ENCODE measurements at regions not wholly inside any gene's neighbourhood (a gene's known extent, or its start where the extent isn't known, plus 50 kb on each side); places are given as distances from the start of the nearest gene placed in this dataset.
"Not testable (repeated sequence)": the region's sequence is repeated elsewhere in the genome, so short reads cannot be mapped to it uniquely, and the experiment has no call there.

DNA sequence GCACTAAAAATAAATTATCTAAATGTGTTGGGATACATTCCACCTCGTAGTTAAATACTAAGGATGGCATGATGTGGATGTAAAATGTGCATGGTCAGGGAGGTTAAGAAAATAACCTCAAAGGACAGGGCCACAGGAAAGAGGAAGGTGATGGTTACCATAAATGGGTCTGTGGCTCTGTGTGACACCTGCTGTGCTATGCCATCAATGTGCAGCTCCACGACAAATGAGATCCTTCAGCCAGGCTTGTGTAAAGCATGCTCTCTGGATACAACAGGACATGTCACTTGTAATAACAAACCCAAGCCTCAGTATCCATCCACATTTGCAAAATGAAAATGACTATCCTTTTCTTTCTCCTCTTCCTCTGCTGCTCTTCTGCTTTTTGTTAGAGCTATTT lies 456.7 kb upstream of the RASGRP1 start:
- Histone ChIP-seq H3K4me3 (ENCODE audit: low read depth, low read length) (no peak overlapping the region), H3K9ac (ENCODE audit: low read depth, low read length) (no peak overlapping the region)

DNA sequence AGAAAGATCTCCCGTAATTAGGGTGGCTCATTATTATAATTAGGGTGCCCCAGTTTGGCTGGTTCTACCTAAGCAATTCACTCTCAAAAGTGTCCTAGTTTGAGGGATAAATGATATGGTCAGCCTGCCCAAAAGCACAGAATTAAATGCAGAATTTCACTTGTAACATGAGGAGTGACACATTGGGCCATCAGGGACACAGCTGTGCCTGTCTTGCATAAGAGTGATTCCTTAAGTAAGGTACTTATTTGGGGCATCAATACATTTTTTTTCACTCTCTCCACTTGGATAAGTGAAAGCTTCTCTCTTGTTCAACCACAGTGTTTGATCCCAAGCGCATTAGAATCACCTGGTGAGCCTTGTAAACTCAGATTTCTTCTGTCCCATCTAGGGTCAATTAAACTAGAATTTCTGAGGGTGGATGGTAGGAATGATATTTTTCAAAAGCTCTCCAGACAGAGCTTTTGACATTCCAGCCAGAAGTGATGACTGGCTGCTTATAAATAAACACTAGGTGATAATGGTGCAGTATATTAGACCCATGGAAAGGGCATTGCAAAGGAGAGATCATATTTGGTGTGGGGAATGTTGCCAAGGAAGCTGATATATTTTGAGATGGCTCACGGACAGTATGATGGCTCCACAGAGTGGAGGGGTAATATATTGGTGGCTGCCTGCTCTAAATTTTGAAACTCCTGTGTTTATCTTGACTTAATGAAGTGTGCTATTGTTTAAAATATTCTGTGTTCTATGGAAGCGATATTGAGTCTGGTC lies 458.1 kb upstream of the RASGRP1 start:
- Histone ChIP-seq H3K4me3 (ENCODE audit: low read depth, low read length) (no peak overlapping the region), H3K4me1 (ENCODE audit: control insufficient read depth, insufficient read depth, low read length) (peaks cover 3% of the 10 kb centered on the region), H3K9ac (ENCODE audit: low read depth, low read length) (no peak overlapping the region), H3K27me3 (ENCODE audit: control insufficient read depth, insufficient read depth, low read length) (no peaks in the 10 kb centered on the region), H3K9me3 (ENCODE audit: control insufficient read depth, insufficient read depth, low read length) (no peaks in the 10 kb centered on the region), H3K36me3 (ENCODE audit: control insufficient read depth, insufficient read depth, low read length) (no peaks in the 10 kb centered on the region)

More for the DNA sequence above, 456.7 kb upstream of the RASGRP1 start:
- Histone ChIP-seq H3K9me3 (ENCODE audit: control insufficient read depth, insufficient read depth, low read length) (no peaks in the 10 kb centered on the region), H3K36me3 (ENCODE audit: control insufficient read depth, insufficient read depth, low read length) (no peaks in the 10 kb centered on the region), H3K4me1 (ENCODE audit: control insufficient read depth, insufficient read depth, low read length) (peaks cover 5% of the 10 kb centered on the region), H3K27me3 (ENCODE audit: control insufficient read depth, insufficient read depth, low read length) (no peaks in the 10 kb centered on the region)

DNA sequence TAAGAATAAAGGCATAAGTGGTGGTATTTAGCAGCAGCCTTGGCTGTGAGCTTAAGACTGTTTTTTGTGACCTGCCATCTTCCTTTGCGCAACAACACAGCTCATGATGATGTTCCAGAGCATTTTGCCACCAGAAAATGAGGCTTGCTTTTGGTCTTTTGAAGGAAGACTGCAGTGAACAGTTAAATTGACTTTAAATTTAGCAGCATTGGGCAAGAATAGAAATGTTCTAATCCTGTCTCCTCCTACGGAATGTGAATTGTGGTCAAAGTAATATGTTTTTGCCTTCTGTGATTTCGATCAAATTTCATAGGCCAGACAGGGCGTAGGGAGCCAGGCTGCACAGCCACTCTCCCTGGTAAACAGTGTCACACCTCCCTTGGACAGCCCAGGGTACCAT lies 460.7 kb upstream of the RASGRP1 start:
- Histone ChIP-seq H3K9me3 (ENCODE audit: control insufficient read depth, insufficient read depth, low read length) (no peaks in the 10 kb centered on the region), H3K4me1 (ENCODE audit: control insufficient read depth, insufficient read depth, low read length) (peaks cover 3% of the 10 kb centered on the region), H3K4me3 (ENCODE audit: low read depth, low read length) (no peak overlapping the region), H3K27me3 (ENCODE audit: control insufficient read depth, insufficient read depth, low read length) (no peaks in the 10 kb centered on the region), H3K9ac (ENCODE audit: low read depth, low read length) (no peak overlapping the region), H3K36me3 (ENCODE audit: control insufficient read depth, insufficient read depth, low read length) (no peaks in the 10 kb centered on the region)

DNA sequence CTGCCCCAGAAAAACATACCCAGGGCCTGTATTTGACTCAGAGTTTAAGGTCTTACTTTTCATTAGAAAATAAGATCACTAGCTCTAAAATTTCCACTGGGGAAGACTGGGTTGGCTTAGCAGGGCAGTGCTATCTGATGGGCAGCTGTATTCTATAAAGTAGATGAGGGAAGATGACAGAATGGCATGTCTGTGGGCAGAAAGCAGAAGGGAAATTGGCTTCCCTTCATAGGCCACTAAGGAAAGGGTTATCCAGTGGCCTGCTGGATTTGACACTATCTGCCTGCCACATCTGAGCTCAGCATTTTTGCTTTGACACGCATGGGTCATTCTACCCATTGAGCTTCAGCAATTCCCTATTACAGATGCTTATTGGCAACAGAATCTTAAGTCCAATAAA lies 461.3 kb upstream of the RASGRP1 start:
- peaks cover 3% of the 10 kb centered on the region for H3K4me1 ChIP-seq (ENCODE audit: control insufficient read depth, insufficient read depth, low read length)

DNA sequence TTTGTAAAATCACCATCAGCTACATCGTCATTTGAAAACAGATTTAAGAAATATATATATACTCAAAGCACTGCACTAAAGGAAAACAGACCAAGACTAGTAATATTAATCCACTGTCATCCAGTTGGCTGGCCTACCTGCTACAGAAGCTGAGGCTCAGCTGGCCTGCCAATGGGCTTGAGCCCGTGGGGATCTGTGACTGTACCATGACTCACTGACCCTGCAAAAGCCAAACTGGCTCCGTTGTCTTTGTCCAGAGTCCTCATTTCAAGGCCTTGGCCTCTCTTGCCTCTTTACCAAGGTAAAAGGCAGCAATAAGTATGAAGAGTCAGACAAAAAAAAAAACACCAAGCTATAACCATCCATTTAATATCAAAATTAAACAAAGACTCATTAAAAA lies 463.5 kb upstream of the RASGRP1 start:
- no peaks in the 10 kb centered on the region for H3K9me3 ChIP-seq (ENCODE audit: control insufficient read depth, insufficient read depth, low read length)

More for the DNA sequence above, 461.3 kb upstream of the RASGRP1 start:
- Histone ChIP-seq H3K4me3 (ENCODE audit: low read depth, low read length) (no peak overlapping the region), H3K9ac (ENCODE audit: low read depth, low read length) (no peak overlapping the region), H3K27me3 (ENCODE audit: control insufficient read depth, insufficient read depth, low read length) (no peaks in the 10 kb centered on the region), H3K9me3 (ENCODE audit: control insufficient read depth, insufficient read depth, low read length) (no peaks in the 10 kb centered on the region), H3K36me3 (ENCODE audit: control insufficient read depth, insufficient read depth, low read length) (no peaks in the 10 kb centered on the region)

DNA sequence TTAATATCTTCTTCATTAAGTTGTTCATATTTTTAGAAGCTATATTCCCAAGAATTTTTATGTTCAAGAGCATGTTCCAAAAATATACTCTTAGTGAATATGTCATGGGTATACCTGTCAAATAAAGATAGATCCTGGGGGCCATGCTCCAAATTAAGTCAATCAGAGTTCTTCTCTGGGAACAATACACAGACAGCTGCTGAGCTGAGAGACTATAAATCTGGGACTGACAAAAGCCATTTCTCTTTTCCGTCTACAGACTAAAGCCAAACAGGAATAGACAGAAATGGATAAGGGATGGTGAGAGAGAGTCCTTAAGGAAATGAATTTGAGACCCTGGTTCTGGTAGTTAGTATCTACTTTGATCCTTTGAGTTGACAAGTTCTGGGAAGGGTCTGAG lies 465.1 kb upstream of the RASGRP1 start:
- Histone ChIP-seq H3K9me3 (ENCODE audit: control insufficient read depth, insufficient read depth, low read length) (no peaks in the 10 kb centered on the region), H3K4me3 (ENCODE audit: low read depth, low read length) (no peak overlapping the region), H3K9ac (ENCODE audit: low read depth, low read length) (no peak overlapping the region), H3K36me3 (ENCODE audit: control insufficient read depth, insufficient read depth, low read length) (no peaks in the 10 kb centered on the region), H3K4me1 (ENCODE audit: control insufficient read depth, insufficient read depth, low read length) (no peaks in the 10 kb centered on the region), H3K27me3 (ENCODE audit: control insufficient read depth, insufficient read depth, low read length) (no peaks in the 10 kb centered on the region)

More for the DNA sequence above, 463.5 kb upstream of the RASGRP1 start:
- no peak overlapping the region for H3K4me3 ChIP-seq (ENCODE audit: low read depth, low read length)
- peaks cover 3% of the 10 kb centered on the region for H3K4me1 ChIP-seq (ENCODE audit: control insufficient read depth, insufficient read depth, low read length)
- H3K36me3 ChIP-seq (ENCODE audit: control insufficient read depth, insufficient read depth, low read length), result no peaks in the 10 kb centered on the region
- no peaks in the 10 kb centered on the region for H3K27me3 ChIP-seq (ENCODE audit: control insufficient read depth, insufficient read depth, low read length)
- H3K9ac ChIP-seq (ENCODE audit: low read depth, low read length), result no peak overlapping the region

DNA sequence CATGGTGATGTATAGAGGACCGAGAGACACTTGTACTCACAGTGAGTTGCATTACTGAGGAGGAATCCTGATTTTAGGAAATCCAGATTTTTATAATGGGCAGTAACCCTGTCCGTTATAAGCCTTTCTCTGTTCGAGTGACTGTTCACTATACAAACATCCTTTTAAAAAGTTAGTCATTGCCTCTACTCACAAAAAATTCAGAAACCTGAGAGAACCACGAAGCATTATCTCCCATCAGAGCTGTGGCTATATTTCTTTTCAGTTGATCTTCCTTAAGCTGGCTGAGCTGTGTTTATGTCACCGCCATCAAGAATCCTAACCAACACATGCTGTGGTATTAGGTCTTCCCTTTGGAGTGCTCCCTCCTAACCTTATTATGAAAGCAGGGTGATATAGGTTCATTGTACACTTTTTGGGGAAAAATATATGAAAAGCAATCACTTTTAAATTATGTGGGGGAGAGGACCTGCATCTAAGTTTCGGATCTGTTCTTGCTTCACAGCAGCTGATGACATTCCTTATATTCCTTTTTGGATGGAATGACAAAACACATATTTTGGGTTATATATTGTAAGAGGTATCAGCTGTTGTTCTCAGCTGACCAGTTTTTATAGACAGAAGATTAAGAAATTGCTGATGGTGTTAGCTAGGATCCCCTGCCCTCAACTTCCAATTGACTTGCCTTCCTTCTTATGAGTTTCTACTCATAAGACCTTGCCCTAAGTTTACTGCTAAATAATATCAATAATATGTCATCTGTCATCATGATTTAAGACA lies 465.9 kb upstream of the RASGRP1 start:
- H3K36me3 ChIP-seq (ENCODE audit: control insufficient read depth, insufficient read depth, low read length), result no peaks in the 10 kb centered on the region
- no peak overlapping the region for H3K4me3 ChIP-seq (ENCODE audit: low read depth, low read length)
- H3K27me3 ChIP-seq (ENCODE audit: control insufficient read depth, insufficient read depth, low read length), result no peaks in the 10 kb centered on the region
- no peaks in the 10 kb centered on the region for H3K4me1 ChIP-seq (ENCODE audit: control insufficient read depth, insufficient read depth, low read length)
- H3K9ac ChIP-seq (ENCODE audit: low read depth, low read length), result no peak overlapping the region
- H3K9me3 ChIP-seq (ENCODE audit: control insufficient read depth, insufficient read depth, low read length), result no peaks in the 10 kb centered on the region

DNA sequence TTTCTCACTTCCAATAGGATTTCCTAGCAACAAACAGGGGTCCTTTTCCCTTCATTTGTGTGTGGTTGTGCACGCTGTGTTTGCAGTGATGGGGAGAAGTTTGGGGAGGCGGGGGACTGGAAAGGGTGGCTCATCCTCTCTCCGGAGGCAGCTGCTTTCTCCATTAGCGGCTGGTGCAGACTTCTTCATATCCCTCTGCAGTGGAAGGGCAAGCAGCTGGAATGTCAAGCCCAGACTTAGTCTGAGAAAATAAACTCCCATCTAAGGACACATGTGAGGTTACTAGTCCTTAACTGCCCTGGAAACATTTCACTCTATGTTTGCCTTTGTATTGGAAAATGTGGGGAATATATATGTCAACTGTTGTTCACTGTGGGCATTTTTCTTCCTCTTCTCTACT lies 467.0 kb upstream of the RASGRP1 start:
- H3K27me3 ChIP-seq (ENCODE audit: control insufficient read depth, insufficient read depth, low read length), result no peaks in the 10 kb centered on the region
- no peaks in the 10 kb centered on the region for H3K36me3 ChIP-seq (ENCODE audit: control insufficient read depth, insufficient read depth, low read length)
- H3K4me1 ChIP-seq (ENCODE audit: control insufficient read depth, insufficient read depth, low read length), result no peaks in the 10 kb centered on the region
- H3K9me3 ChIP-seq (ENCODE audit: control insufficient read depth, insufficient read depth, low read length), result no peaks in the 10 kb centered on the region
- H3K4me3 ChIP-seq (ENCODE audit: low read depth, low read length), result no peak overlapping the region
- H3K9ac ChIP-seq (ENCODE audit: low read depth, low read length), result no peak overlapping the region

DNA sequence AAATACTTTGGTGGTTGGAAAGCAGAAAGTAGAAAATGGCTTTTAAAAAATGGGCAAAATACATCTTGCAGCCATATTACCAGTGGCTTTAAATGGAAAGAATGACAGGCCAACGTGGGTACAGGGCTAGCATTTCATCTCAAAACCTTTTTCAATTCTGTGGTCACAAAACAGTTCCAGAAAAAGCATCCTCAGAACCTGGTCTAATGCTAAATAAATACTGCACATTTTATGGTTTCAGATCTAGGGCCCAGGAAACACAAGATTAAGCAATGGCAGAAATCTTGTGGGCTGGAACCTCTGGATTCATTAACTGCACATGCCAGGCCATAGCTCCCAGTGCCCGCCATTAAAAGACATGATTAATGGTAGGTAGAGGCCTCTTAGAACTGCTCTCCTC lies 470.2 kb upstream of the RASGRP1 start:
- no peaks in the 10 kb centered on the region for H3K4me1 ChIP-seq (ENCODE audit: control insufficient read depth, insufficient read depth, low read length)

DNA sequence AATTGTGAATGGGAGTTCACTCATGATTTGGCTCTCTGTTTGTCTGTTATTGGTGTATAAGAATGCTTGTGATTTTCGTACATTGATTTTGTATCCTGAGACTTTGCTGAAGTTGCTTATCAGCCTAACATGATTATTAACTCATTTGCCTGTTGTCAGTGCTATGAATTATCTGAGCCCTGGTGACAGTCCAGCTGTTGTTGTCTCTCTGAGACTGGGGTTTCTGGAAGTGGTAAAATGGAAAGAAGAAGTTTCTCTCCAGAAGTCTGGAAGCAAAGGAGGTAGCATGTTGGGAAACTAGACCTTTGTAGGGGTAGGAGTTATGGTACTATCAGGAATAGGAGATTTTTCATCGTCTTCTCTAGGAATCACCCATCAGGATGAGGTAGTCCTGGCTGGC lies 473.0 kb upstream of the RASGRP1 start:
- H3K27me3 ChIP-seq (ENCODE audit: control insufficient read depth, insufficient read depth, low read length); H3K9me3 ChIP-seq (ENCODE audit: control insufficient read depth, insufficient read depth, low read length); H3K4me1 ChIP-seq (ENCODE audit: control insufficient read depth, insufficient read depth, low read length); H3K36me3 ChIP-seq (ENCODE audit: control insufficient read depth, insufficient read depth, low read length); H3K4me3 ChIP-seq (ENCODE audit: low read depth, low read length); H3K9ac ChIP-seq (ENCODE audit: low read depth, low read length): not testable (repeated sequence)

More for the DNA sequence above, 470.2 kb upstream of the RASGRP1 start:
- Histone ChIP-seq H3K4me3 (ENCODE audit: low read depth, low read length) (no peak overlapping the region), H3K9ac (ENCODE audit: low read depth, low read length) (no peak overlapping the region), H3K9me3 (ENCODE audit: control insufficient read depth, insufficient read depth, low read length) (no peaks in the 10 kb centered on the region), H3K36me3 (ENCODE audit: control insufficient read depth, insufficient read depth, low read length) (no peaks in the 10 kb centered on the region), H3K27me3 (ENCODE audit: control insufficient read depth, insufficient read depth, low read length) (no peaks in the 10 kb centered on the region)

DNA sequence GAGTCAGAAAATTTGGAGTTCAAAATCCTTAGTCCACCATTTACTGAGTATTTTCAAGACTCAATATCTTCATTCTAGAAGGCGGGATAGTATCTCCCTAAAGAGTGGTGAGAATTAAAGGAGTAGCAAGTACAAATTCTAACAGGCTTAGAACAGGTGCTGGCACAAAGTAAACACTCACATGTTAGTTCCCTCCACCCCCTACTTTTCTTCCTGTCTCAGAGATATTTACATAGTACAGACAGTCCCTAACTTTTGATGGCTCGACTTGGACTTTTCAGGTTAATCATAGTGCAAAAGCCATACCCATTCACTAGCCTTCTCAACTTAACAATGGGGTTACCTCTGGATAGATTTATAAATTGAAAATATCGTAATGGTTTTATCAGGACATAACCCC lies 476.2 kb upstream of the RASGRP1 start:
- Histone ChIP-seq H3K4me1 (ENCODE audit: control insufficient read depth, insufficient read depth, low read length) (no peaks in the 10 kb centered on the region), H3K36me3 (ENCODE audit: control insufficient read depth, insufficient read depth, low read length) (no peaks in the 10 kb centered on the region), H3K9me3 (ENCODE audit: control insufficient read depth, insufficient read depth, low read length) (no peaks in the 10 kb centered on the region), H3K4me3 (ENCODE audit: low read depth, low read length) (no peak overlapping the region), H3K9ac (ENCODE audit: low read depth, low read length) (no peak overlapping the region), H3K27me3 (ENCODE audit: control insufficient read depth, insufficient read depth, low read length) (no peaks in the 10 kb centered on the region)

DNA sequence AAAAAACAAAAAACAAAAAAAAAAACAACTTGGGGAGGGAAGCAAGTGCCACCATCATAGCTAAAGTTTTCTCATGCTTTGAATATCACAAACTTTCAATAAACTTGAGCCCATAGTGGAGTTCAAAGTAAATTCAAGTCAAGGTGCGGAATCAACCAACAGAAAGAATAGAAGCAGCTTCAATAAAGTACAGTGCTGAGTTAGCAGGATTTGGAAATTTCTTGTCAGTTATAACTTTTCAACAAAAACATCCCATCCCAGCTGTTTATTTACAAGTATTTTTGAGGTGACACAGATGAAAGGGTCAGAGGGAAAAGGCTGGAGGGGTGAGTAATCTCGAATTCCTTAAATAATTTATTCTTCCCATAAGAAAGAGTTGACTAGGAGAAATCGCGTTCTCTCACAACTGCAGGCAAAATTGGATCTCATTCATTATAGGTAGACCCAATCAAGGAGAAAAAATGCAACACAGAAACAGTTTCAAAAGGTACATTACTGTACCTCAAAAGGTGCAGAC lies 477.4 kb upstream of the RASGRP1 start:
- Histone ChIP-seq H3K9me3 (ENCODE audit: control insufficient read depth, insufficient read depth, low read length) (no peaks in the 10 kb centered on the region), H3K36me3 (ENCODE audit: control insufficient read depth, insufficient read depth, low read length) (no peaks in the 10 kb centered on the region), H3K9ac (ENCODE audit: low read depth, low read length) (no peak overlapping the region), H3K4me3 (ENCODE audit: low read depth, low read length) (no peak overlapping the region), H3K4me1 (ENCODE audit: control insufficient read depth, insufficient read depth, low read length) (no peaks in the 10 kb centered on the region), H3K27me3 (ENCODE audit: control insufficient read depth, insufficient read depth, low read length) (no peaks in the 10 kb centered on the region)
